Stimulated activated CD4-positive, alpha-beta T cell treated with anti-CD3 and anti-CD28 coated beads, Interleukin-2, amount 100 ng/mL, for 24 hours (primary cell): ENCODE measurements at regions not wholly inside any gene's neighbourhood (a gene's known extent, or its start where the extent isn't known, plus 50 kb on each side); places are given as distances from the start of the nearest gene placed in this dataset.

Experiments used
- DNase-seq, 2 donors: peaks; one replicate each; pipeline ENCODE4 v3.0.0-alpha.2; 2020

DNA sequence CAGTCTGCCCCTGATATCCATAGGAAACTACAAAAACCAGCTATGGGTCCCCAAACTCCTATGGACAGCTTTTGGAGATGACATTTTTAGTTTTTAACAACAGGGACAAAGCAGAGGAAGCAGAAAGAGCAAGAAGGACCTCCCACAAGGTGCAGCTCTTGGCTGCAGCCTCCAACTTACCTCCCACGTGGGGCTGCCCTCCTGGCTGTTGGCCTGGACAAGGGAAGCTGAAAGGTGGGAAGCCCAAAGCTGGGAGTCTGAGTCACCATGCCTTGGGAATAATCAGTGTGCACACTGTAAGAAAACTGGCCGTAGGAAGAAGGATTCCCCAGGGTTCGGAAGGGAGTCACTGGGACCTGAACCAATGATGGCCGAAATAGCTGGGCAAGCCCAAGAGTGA, 51.8 kb upstream of the PAX1 start:
- DNase-seq, result no peak

- DNase-seq, result no peak
Observed at GRCh38 chr20:21643417-21643816, 62.0 kb upstream of the PAX1 start.

GRCh38 chr20:21640556-21640955, 64.9 kb upstream of the PAX1 start:
- DNase-seq, result peak in 1 of 2 donors; percentile 5

DNA sequence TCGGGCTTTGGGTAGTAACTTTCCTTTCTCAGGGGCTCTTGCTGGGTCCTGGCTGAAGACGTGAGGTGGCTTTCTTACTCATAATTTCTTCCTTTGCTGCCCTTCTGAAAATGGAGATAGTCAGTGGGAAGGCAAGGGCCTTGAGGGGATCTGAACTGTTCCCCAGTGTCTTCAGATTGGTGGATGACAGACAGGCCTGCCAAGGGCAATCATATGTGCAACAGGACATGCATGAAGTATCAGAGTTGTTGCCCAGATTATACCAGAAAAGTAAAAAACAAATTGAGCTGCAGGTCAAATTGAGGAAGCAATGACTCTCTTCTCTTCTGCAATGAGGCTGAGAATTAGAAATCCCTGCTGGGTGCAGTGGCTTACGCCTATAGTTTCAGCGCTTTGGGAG, 71.6 kb upstream of the PAX1 start:
- no peak for DNase-seq

DNA sequence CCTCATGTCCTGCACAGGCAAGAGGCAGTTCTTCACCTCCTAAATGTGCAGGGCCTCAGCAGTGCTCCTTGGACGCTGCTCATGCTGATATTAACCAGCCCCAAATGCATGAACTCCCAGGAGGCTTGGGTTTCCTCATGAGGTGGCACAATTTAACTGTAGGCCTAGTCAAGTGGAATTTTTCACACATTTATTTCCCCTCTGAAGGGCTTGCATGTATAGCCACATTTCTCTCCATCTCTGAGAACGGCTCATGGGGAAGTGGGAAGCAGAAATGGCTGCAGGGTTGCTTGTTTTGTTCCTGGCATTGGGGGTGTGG, 72.8 kb upstream of the PAX1 start:
- DNase-seq, result no peak

GRCh38 chr20:21632031-21632734, 73.3 kb upstream of the PAX1 start:
- no peak for DNase-seq

DNA sequence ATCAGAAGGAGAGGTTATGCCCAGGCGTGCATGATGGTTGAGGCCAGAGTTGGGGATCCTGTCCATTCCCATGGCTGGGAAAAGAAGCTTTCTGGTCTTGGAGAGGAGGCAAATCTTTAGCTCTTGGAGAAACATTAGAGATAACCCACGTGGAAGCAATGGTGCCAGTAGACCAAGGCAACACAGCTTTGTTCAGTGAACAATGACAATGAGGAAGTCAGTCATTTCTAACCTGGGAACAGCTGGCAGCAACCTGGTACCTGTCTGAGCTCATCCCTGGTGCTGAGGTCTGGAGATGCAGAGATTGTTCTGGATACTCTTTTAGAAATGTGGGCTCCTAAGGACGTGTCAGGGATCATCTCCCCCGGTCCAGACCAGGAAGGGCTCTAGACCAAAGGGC, 76.7 kb upstream of the PAX1 start:
- no peak for DNase-seq

GRCh38 chr20:21623781-21624094, 81.7 kb upstream of the PAX1 start:
- DNase-seq, result no peak

DNA sequence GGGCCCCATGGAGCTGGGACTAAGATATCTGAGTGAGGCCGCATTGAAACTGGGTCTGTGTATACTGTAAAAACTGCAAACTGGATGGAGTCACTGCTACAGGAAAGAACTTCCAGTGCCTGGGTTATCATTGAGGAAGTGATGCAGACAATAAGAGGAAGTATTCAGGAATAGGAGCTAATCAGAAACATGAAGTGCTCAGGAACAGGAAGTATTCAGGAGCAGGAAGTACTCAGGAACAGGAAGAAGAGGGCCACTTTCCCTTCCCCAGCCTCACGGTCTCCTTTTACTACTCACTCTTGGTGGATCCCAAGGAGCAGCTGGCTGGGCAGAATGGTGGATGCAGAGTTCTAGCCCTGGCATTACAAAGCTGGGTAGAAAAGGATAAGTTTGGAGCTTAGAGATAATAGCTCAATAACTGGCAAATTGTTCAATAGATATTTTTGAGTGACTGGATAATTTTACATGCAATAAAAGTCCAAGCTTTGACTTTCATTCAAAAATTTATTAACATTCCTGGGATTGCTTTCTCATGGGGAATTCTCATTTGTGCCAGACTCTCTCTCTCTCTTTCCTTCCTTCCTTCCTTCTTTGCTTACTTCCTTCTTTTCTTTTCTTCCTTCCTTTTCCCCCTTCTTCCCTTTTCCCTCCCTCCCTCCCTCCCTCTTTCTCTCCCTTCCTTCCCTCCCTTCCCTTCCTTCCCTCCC, 82.2 kb upstream of the PAX1 start:
- no peak for DNase-seq

- DNase-seq, result no peak
Observed at GRCh38 chr20:21622097-21622857, 83.2 kb upstream of the PAX1 start.

DNA sequence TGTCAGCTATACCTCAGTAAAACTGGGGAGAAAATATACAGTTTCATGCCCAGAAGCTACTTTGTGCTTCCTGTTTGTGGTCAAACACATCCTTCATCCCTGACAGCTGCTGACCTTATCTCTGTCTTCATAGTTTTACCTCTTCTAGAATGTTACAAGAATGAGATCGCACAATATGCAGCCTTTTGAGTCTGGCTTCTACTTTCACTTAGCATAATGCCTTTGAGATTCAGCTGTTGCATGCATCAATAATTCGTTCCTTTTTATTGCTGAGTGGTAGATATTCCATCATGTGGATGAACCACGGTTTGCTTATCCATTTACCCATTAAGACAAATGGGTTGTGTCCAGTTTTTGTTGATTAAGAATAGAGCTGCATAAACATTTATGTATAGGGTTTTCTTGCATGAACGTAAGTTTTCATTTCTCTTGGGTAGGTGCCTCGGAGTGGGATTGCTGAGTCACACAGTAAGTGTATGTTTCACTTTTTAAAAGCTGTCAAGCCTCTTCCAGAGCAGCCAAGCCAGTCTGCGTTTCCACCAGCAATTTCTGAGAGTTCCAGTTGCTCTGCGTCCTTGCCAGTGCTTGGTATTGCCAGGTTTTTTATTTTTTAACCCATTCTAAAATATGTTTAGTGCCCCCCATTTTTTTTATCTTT, 86.6 kb upstream of the PAX1 start:
- DNase-seq, result no peak

DNA sequence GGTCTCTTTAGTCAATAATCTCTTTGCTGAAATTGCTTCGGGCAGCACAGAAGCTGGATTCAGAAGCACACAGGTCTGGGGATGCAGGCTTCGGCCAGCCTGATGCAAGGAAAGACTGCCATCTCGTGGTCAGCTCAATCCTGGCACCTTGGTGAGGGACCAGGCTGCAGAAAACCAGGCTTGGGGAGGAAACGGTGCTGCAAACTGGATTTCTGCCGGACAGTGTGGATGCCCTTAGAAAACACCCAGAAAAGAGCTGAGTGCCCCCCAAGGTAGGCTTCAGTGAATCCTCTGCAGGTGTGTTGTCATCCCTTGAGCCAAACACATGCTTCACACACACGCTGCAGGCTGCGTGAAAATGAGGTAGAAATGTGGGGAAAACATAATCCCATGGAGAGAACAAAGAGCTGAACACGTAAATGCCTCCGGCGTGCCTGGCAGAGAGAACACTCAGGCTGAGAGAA, 89.8 kb upstream of the PAX1 start:
- DNase-seq, result peak; percentile 47 to 66

DNA sequence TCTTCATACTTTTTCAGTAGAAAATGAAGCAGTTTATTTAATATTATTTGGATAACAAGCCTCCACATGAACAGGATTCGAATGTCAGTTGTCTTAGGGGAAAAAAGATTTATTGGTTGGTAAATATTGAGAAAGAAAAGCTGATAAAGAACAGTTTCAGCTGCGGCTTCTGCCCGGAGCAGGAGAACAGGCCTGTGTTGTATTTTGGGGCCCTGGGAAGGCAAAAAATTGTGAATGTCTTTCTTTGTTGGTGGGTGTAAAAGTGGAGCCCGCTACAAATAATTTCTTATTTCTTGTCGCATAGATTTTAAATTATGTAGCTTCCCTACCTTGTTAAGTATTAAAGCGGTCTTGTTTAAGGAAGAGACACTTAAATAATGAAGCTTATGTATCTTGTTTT, 90.5 kb upstream of the PAX1 start:
- no peak for DNase-seq

DNA sequence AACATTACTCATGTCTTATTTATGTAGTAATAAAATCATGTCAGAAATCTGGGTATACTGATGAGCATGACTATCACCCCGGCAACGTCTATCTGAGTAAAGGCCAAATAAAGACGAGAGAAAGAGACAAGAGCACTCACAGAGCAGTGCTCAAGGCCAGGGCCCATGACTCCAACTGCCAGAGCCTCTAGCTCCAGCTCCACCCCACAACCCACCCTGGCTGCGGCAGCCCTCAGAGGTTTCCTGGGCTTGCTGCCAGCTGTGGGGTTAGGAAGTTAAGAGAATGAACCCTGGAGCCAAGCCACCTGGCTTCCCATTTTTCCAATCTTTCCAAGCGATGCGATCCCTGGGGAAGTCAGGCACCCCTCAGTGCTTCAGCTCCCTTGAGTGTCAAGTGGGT, 92.0 kb upstream of the PAX1 start:
- no peak for DNase-seq

DNA sequence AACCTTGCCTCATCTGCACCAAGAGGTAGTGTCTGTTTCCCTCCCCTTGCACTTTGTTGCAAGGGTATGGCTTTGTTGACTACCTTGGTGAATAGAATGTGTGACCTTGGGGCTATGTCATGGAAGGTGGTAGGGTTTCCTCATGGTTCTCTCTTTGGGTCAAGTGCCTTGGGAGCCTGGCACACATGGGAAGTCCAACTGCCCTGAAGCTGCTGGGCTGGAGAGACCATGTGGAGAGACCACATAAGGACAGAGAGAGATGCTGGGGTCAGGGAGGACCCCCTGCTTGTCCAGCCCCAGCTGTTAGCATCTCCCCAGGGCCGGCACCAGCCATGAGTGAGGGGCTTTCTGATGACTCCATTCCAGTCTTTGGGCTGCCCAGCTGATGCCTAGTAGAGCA, 95.5 kb upstream of the PAX1 start:
- DNase-seq, result no peak

DNA sequence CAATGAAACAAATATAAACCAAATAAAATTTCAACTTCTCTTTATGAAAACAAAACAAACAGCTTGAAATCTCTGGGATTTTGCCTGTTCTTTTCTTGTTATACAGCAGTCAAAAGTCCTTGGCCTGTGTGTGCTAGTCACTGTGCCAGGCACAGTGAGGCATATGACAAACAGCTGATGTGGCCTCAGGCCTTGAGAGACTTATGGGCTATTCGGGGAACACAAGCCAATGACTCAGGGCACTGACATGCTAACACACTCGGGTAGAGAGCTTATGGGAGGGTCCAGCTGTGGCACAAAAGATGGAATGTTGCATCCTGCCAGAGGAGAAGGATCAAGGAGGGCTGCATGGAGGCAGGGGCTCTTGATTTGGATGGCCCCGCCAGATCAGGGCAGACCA, 95.4 kb upstream of the NKX2-2 start:
- DNase-seq, result no peak

GRCh38 chr20:21608777-21609176, 94.9 kb upstream of the NKX2-2 start:
- no peak for DNase-seq

DNA sequence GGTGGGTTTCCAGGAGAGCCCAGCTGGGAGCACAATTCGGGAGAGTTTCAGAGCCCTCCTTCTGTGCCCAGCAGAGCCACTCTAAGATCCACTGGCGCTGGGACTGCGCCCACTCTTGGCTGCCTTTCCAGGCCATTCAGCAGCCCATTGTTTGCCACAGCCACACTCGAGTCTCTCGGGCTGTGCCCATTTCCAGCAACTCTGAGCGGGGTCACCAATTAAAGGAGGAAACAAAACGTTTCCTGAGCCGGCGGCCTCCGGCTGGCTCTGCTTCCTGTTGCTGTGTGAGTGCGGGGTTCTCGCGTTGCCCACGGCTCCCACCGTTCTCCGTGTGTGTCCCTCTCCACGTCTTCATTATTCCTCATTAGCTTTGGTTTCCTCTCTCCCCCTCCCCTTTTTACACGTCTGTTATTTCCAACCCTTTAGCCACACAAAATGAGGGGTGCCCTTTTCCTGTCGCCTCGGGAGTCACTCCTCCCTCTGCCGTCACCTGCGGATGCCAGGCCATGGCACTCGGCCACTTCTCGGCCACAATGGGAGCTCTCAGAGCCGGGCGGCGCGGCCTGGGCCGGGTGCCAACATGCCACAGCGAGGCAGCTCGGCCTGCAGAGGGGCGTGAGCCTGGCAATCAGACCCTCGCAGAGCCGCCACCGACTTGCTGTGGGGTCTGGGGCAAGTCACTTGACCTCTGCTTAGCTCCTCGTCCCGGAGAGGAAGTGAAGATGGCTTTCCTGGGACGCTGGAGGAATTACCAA, 94.3 kb upstream of the NKX2-2 start:
- DNase-seq, result no peak

GRCh38 chr20:21601799-21602198, 87.9 kb upstream of the NKX2-2 start:
- DNase-seq, result no peak

DNA sequence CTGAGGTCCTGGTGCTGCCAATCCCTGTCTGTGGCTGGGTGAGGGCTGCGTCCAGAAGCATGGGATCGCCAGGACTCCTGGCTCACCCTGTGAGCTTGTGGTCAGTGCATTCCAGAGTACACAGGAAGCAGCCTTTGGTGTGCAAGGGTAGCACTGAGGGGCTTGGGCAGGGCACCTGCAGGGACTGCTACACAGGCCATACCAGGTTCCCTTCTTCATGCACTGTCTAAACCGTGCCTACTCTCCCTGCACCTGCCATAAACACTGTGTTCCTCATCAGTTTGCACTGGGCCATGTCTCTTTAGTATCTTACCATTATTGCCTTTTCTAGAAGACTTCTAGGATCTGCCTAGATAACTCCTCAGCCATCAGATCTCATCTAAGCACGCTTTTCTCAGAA, 72.8 kb upstream of the NKX2-2 start:
- DNase-seq, result no peak

GRCh38 chr20:21583486-21584168, 69.8 kb upstream of the NKX2-2 start:
- DNase-seq, result no peak

DNA sequence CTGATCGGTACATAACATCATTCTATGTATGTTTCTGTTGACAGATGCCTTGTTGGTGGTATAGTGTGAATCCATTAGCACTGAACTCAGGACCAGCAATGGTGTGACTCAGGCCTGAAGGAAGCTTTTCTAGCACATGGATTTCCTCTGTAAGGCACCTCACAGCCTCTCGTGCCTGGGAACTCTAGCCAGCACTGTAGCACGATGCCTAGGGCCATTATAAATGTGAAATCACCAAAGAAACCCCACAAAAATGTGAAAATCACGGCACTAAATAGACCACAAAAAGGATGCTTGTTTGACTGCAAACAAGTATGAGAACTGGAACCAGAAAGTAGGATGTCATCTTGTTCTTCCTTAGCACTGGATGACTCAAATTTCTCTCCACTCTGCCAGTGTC, 63.7 kb upstream of the NKX2-2 start:
- no peak for DNase-seq
